ENCODE measurements at regions not wholly inside any gene's neighbourhood (a gene's known extent, or its start where the extent isn't known, plus 50 kb on each side); places are given as distances from the start of the nearest gene placed in this dataset.

GRCh38 chr6:169098116-169098515 is 155.5 kb downstream of the THBS2 start:
- no peak for TF ChIP-seq CTCF (IDR thresholded peaks at IDR 0.05)
- TF ChIP-seq EZH2 (IDR thresholded peaks at IDR 0.05; ENCODE audit: borderline replicate concordance, insufficient read depth, low read depth, low read length, poor library complexity, severe bottlenecking): no peak

Data from B cell (primary cell).